Endothelial cell (in vitro differentiated cells): ENCODE measurements at regions not wholly inside any gene's neighbourhood (a gene's known extent, or its start where the extent isn't known, plus 50 kb on each side); places are given as distances from the start of the nearest gene placed in this dataset.

Source experiments
- DNase-seq: peaks from one replicate; pipeline ENCODE4 v3.0.0; 2021; ENCODE audit warnings: low spot score
- H3K27ac Mint-ChIP-seq: one replicate; pipeline ENCODE4 v1.8.0; 2021; ENCODE audit warnings: mixed read lengths, inconsistent platforms; ENCODE audit not compliant: unreplicated experiment
- H3K27me3 Mint-ChIP-seq: one replicate; pipeline ENCODE4 v1.8.0; 2021; ENCODE audit warnings: mild to moderate bottlenecking, moderate library complexity, mixed read lengths, inconsistent platforms; ENCODE audit not compliant: unreplicated experiment
- H3K36me3 Mint-ChIP-seq: one replicate; pipeline ENCODE4 v1.8.0; 2021; ENCODE audit warnings: mild to moderate bottlenecking, low read depth, mixed read lengths, inconsistent platforms; ENCODE audit not compliant: unreplicated experiment
- H3K4me1 Mint-ChIP-seq: one replicate; pipeline ENCODE4 v1.8.0; 2021; ENCODE audit warnings: mild to moderate bottlenecking, mixed read lengths, inconsistent platforms; ENCODE audit not compliant: unreplicated experiment
- H3K4me3 Mint-ChIP-seq: one replicate; pipeline ENCODE4 v1.8.0; 2021; ENCODE audit warnings: mild to moderate bottlenecking, mixed read lengths, inconsistent platforms; ENCODE audit not compliant: unreplicated experiment
- H3K9me3 Mint-ChIP-seq: one replicate; pipeline ENCODE4 v1.8.0; 2021; ENCODE audit warnings: mixed read lengths, inconsistent platforms; ENCODE audit not compliant: unreplicated experiment
- TF ChIP-seq, protein P1 (sequence below): fragments of 200-600 bp; sonication (generic); IDR thresholded peaks from one replicate; pipeline ENCODE4 v1.5.0; 2021; ENCODE audit warnings: antibody characterized with exemption; ENCODE audit not compliant: unreplicated experiment

DNA sequence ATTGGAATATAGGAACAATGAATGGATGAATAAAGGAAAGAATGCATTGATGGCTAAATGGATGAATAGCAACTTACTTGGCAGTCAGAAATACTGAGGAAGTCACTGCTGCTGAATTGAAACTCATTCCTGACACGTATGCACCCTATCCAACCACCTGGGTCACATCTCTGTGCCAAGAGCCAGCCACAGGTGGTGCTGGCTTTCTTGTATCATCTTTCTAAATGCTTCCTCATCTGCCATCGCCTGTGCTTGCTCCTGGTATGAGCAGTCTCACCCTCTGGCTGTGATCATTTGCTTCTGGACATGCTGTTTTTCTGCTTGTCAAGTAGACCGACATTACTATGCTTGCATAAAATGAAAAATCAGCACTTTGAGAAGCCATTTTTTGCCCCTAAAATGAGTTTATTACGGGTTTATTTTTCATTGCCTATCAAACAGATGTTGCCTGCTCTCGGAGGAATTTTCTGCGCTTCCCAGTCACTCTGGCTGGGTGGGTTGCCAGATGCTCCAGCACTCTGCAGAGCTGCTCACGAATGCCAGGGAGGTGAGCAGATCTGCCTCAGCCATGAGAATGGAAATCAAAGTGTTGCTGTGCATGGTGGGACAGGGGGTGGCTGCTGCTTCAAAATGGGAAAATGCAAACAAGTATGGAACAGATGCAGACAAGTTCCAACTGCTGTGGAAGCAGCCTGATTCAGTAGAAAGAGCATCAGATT lies 1349.6 kb upstream of the CDH8 start:
- Mint-ChIP-seq H3K27me3 (no peaks in the 10 kb centered on the region), H3K36me3 (no peaks in the 10 kb centered on the region), H3K27ac (no peak overlapping the region), H3K4me1 (no peaks in the 10 kb centered on the region), H3K9me3 (no peaks in the 10 kb centered on the region), H3K4me3 (no peak overlapping the region)
- TF ChIP-seq, protein P1, sequence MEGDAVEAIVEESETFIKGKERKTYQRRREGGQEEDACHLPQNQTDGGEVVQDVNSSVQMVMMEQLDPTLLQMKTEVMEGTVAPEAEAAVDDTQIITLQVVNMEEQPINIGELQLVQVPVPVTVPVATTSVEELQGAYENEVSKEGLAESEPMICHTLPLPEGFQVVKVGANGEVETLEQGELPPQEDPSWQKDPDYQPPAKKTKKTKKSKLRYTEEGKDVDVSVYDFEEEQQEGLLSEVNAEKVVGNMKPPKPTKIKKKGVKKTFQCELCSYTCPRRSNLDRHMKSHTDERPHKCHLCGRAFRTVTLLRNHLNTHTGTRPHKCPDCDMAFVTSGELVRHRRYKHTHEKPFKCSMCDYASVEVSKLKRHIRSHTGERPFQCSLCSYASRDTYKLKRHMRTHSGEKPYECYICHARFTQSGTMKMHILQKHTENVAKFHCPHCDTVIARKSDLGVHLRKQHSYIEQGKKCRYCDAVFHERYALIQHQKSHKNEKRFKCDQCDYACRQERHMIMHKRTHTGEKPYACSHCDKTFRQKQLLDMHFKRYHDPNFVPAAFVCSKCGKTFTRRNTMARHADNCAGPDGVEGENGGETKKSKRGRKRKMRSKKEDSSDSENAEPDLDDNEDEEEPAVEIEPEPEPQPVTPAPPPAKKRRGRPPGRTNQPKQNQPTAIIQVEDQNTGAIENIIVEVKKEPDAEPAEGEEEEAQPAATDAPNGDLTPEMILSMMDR, result no peak
- no peak for DNase-seq

DNA sequence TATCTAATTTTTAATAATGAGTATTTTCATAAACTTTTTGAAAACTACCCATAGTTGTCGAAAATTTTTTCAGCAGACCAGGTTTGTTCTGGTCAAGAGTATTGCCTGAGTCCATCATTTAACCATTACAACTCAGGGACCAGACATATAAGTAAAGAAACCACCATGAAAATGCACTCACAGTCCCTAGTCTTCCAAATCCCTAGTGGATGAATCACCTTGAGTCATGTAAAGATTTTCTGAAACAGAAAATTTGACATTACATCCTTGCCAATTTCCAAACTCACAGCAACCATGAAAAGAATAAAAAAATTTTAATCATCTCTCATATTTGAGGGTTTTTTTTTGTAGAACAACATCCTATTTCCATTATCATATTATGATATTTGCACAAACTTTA lies 1337.5 kb upstream of the CDH8 start:
- no peak overlapping the region for H3K27ac Mint-ChIP-seq
- H3K27me3 Mint-ChIP-seq, result no peaks in the 10 kb centered on the region
- no peak overlapping the region for H3K4me3 Mint-ChIP-seq
- H3K4me1 Mint-ChIP-seq, result no peaks in the 10 kb centered on the region
- no peak for DNase-seq
- TF ChIP-seq, protein P1, result no peak
- no peaks in the 10 kb centered on the region for H3K9me3 Mint-ChIP-seq
- no peaks in the 10 kb centered on the region for H3K36me3 Mint-ChIP-seq

DNA sequence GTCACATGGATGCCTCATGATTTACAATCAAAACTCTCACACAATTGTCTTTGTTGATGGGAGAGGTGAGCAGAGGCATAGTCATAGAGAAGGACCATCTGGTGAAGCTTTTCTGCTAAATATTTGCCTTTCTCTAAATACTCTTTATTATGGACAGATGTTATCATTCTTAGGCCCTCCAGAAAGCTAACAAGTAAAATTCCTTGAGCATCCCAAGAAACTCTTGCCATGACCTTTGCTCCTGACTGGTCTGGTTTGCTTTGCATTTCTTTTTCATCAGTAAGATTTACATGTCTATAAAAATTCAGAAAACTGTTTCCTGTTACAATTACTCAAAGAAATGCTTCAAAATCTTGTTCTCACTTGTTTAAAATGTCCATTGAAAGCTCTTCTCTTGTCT lies 1336.6 kb upstream of the CDH8 start:
- no peak overlapping the region for H3K27ac Mint-ChIP-seq
- TF ChIP-seq, protein P1, result no peak
- H3K36me3 Mint-ChIP-seq, result no peaks in the 10 kb centered on the region
- no peaks in the 10 kb centered on the region for H3K9me3 Mint-ChIP-seq
- H3K4me1 Mint-ChIP-seq, result no peaks in the 10 kb centered on the region
- DNase-seq, result no peak
- no peak overlapping the region for H3K4me3 Mint-ChIP-seq
- no peaks in the 10 kb centered on the region for H3K27me3 Mint-ChIP-seq

DNA sequence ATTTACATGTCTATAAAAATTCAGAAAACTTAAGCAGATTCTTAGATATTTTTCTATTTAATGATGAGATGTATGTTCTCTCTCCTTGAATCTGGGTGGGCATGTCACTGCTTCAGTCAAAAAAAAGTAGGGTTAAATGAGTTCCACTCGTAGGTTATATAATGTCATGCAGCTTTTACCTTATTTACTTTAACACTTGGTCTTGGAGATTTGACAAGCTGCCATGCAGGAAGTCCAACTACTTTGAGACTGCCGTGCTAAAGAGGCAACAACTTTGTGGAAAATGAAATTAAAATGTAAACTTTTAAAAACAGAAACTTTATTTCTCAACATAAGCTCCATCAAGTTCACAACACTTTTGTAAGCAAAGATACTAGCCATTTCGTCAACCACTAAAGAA lies 1336.0 kb upstream of the CDH8 start:
- Mint-ChIP-seq H3K27ac (no peak overlapping the region), H3K36me3 (no peaks in the 10 kb centered on the region), H3K27me3 (no peaks in the 10 kb centered on the region), H3K9me3 (no peaks in the 10 kb centered on the region), H3K4me1 (no peaks in the 10 kb centered on the region), H3K4me3 (no peak overlapping the region)
- no peak for DNase-seq
- TF ChIP-seq, protein P1, result no peak

DNA sequence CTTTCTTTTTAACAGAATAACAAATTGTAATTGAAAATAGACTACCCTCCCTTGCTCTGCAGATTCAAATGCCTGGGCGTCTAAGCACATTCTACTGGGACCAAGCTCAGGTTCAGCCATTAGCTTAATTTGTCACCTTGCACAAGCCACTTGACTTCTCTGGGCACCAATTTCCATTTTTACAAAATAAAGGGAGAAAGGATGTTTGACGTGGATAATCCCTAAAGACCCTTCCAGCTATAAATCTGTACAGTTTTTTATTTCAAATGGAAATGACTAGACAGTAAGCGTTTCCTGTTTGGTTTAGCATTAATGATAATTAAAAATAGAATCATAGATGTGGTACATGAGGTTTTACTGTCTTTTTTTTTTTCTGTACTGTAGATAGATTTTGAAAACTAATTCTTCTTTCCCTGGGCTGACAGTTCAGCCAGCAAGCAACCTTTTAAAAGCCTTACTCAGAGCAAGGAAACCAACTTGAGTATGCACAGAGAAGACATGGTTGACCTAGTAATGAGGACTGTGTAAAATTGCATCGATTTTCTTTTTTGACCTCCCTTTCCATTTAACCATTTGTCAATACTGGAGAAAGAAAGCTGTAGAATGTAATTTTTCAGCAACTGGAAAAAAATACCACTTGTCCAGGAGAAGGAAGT lies 1329.5 kb upstream of the CDH8 start:
- DNase-seq, result no peak
- no peak overlapping the region for H3K4me3 Mint-ChIP-seq
- no peaks in the 10 kb centered on the region for H3K27me3 Mint-ChIP-seq
- H3K36me3 Mint-ChIP-seq, result no peaks in the 10 kb centered on the region
- H3K27ac Mint-ChIP-seq, result no peak overlapping the region
- peaks cover 20% of the 10 kb centered on the region for H3K4me1 Mint-ChIP-seq
- no peaks in the 10 kb centered on the region for H3K9me3 Mint-ChIP-seq
- TF ChIP-seq, protein P1, result no peak
